ENCODE measurements at regions not wholly inside any gene's neighbourhood (a gene's known extent, or its start where the extent isn't known, plus 50 kb on each side); places are given as distances from the start of the nearest gene placed in this dataset.

DNA sequence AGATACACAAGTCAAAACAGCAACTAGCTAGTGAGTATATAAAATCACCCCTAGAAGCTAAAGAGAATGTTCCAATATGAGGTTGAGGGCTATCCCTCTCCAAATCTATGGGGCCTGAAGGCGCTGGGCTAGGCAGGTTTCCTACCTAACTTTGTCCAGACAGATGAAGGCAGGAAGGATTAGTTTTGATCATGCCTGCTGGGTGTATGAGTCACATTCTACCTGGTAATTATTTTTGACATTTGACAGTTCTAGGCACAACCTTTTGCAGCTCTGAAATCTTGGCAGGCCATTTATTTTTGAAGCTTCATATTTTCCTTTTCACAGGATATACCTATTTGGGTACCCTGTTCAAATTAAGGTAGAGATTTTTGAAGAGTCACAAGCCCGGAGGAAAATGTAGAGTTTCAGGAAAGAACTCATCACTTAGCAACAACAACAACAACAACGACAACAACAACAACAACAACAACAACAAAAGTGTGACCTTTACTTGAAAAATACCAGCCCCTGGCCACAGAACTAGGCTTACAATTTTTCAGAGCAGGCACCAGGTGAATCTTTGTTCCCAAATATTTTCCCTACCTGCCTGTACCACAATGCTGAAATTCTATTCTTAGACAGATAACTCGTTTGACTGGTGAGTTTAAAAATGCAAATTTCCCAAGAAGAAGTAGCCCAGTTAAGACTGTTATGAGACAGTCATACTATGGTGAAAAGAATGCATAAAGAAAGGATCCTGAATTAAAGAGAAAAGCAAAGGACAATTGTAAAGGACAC, 175.5 kb upstream of the TUT7 start:
- TF ChIP-seq POLR2AphosphoS5 (IDR thresholded peaks at IDR 0.05): no peak
- TF ChIP-seq, protein P1, sequence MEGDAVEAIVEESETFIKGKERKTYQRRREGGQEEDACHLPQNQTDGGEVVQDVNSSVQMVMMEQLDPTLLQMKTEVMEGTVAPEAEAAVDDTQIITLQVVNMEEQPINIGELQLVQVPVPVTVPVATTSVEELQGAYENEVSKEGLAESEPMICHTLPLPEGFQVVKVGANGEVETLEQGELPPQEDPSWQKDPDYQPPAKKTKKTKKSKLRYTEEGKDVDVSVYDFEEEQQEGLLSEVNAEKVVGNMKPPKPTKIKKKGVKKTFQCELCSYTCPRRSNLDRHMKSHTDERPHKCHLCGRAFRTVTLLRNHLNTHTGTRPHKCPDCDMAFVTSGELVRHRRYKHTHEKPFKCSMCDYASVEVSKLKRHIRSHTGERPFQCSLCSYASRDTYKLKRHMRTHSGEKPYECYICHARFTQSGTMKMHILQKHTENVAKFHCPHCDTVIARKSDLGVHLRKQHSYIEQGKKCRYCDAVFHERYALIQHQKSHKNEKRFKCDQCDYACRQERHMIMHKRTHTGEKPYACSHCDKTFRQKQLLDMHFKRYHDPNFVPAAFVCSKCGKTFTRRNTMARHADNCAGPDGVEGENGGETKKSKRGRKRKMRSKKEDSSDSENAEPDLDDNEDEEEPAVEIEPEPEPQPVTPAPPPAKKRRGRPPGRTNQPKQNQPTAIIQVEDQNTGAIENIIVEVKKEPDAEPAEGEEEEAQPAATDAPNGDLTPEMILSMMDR (IDR thresholded peaks at IDR 0.05): no peak
- no peak for TF ChIP-seq EP300 (IDR thresholded peaks at IDR 0.05)
- no peak for TF ChIP-seq POLR2A (IDR thresholded peaks at IDR 0.05; ENCODE audit: low read depth)

Measured in esophagus muscularis mucosa (tissue), 4 donors.